ENCODE measurements at regions not wholly inside any gene's neighbourhood (a gene's known extent, or its start where the extent isn't known, plus 50 kb on each side); places are given as distances from the start of the nearest gene placed in this dataset.

DNA sequence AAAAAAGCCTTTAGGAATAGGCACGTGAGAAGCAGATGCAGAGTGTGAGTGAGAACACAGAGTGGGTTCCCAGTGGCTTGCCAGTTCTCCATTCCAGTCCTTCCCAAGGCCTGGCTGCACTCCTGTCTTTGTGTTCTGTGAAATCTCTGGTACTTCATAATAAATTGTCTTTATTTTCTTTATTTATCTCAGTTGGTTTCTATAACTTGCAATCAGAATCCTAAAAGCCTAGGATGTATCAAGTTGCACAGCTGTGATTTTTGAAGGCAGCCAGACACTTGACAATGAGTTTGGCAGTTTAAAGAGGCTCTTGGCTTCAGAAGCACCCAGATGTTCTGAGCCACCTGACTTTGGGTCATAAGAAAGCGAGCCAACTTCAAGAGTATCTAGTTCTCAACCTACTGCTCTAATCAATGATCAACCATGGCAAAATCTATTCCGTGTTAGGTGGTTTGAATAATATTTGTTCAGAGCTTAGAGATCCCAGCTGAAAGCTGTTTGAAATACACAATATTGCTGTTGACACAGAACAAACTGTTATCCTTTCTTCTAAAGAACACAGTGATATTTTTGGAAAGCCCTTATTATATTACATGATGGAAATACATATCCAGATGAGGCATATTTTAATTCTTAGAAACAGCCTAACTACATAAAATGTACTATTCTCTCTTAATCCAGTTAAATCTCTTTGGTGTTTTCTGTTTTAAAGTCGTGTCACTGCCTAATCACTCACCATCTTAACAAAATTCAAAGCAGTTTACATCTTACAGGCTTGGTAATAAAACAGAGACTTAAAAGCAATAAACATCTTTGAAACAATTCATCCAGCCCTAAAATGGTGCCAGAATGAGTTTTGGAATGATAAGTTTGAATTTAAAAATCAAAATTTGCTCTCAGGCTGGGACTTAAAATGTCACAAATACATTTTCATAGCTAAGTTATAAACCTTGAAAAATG is 483.0 kb upstream of the NBEA start:
- WGBS (ENCODE audit: extremely low coverage, insufficient read length, low lambda C conversion rate): no CpG with 5 or more reads among the region's 4 CpGs
- TF ChIP-seq, protein P1, sequence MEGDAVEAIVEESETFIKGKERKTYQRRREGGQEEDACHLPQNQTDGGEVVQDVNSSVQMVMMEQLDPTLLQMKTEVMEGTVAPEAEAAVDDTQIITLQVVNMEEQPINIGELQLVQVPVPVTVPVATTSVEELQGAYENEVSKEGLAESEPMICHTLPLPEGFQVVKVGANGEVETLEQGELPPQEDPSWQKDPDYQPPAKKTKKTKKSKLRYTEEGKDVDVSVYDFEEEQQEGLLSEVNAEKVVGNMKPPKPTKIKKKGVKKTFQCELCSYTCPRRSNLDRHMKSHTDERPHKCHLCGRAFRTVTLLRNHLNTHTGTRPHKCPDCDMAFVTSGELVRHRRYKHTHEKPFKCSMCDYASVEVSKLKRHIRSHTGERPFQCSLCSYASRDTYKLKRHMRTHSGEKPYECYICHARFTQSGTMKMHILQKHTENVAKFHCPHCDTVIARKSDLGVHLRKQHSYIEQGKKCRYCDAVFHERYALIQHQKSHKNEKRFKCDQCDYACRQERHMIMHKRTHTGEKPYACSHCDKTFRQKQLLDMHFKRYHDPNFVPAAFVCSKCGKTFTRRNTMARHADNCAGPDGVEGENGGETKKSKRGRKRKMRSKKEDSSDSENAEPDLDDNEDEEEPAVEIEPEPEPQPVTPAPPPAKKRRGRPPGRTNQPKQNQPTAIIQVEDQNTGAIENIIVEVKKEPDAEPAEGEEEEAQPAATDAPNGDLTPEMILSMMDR (conservative IDR thresholded peaks at IDR 0.05): no peak

More for the DNA sequence above, 483.0 kb upstream of the NBEA start:
- Histone ChIP-seq H3K27me3 (ENCODE audit: insufficient read depth, low read length) (no peaks in the 10 kb centered on the region), H2BK20ac (ENCODE audit: low read depth, low read length, poor library complexity, severe bottlenecking) (no peak overlapping the region), H3K27ac (ENCODE audit: insufficient read length, low read depth, low read length) (no peak overlapping the region), H2BK120ac (ENCODE audit: low read depth, low read length, poor library complexity, severe bottlenecking) (no peak overlapping the region), H2BK12ac (ENCODE audit: insufficient read length, low read depth, low read length) (no peak overlapping the region), H4K91ac (ENCODE audit: insufficient read length, low read depth, low read length) (no peak overlapping the region), H3K23ac (ENCODE audit: insufficient read length, low read depth, low read length) (no peak overlapping the region), H2BK5ac (ENCODE audit: insufficient read length, low read length) (no peak overlapping the region), H3K4ac (ENCODE audit: low read depth, low read length) (no peak overlapping the region), H4K8ac (replicated peaks; ENCODE audit: insufficient read length, low read depth, low read length) (no peak overlapping the region), H3K23me2 (ENCODE audit: insufficient read length, low read depth, low read length, poor library complexity, severe bottlenecking) (no peaks in the 10 kb centered on the region), H3K4me1 (ENCODE audit: insufficient read depth, low read length) (no peaks in the 10 kb centered on the region), H2BK15ac (ENCODE audit: low read depth, low read length) (no peak overlapping the region), H4K5ac (ENCODE audit: insufficient read length, low read depth, low read length) (no peak overlapping the region), H3K4me2 (ENCODE audit: insufficient read depth, insufficient read length, low read length) (no peak overlapping the region), H2AFZ (ENCODE audit: low read length) (no peak overlapping the region), H3K9me3 (ENCODE audit: control insufficient read depth, low read depth, low read length) (no peaks in the 10 kb centered on the region), H4K20me1 (ENCODE audit: control insufficient read depth, insufficient read depth, insufficient read length) (no peaks in the 10 kb centered on the region), H3K18ac (ENCODE audit: insufficient read length, low read depth, low read length) (no peak overlapping the region), H3K79me2 (ENCODE audit: insufficient read depth, low read length) (no peaks in the 10 kb centered on the region), H3K14ac (ENCODE audit: insufficient read depth, low read length) (no peak overlapping the region), H2AK5ac (ENCODE audit: insufficient read length, low read length) (no peak overlapping the region), H3K9ac (ENCODE audit: extremely low read depth, insufficient read length, low read length) (no peak overlapping the region), H3K56ac (ENCODE audit: insufficient read length, low read depth, low read length) (no peak overlapping the region), H3T11ph (ENCODE audit: low read length) (no peak overlapping the region), H3K79me1 (ENCODE audit: insufficient read depth, low read depth, low read length, poor library complexity, severe bottlenecking) (no peaks in the 10 kb centered on the region)
- Mint-ChIP-seq H3K27ac (no peak overlapping the region; a peak in 1 of 7 replicates), H3K9me3 (no peaks in the 10 kb centered on the region; a peak in 1 of 5 replicates), H3K4me3 (no peak overlapping the region), H3K36me3 (ENCODE audit: insufficient read depth in 1 of 3, low read depth in 3 of 3) (no peaks in the 10 kb centered on the region), H3K4me1 (no peaks in the 10 kb centered on the region), H3K27me3 (ENCODE audit: low read depth) (no peaks in the 10 kb centered on the region)
- no peak for DNase-seq

Measured in H9 (cell line).